T-cell (primary cell): ENCODE measurements at regions not wholly inside any gene's neighbourhood (a gene's known extent, or its start where the extent isn't known, plus 50 kb on each side); places are given as distances from the start of the nearest gene placed in this dataset.

Source experiments
- ATAC-seq, 4 experiments: fragments of 200-7000 bp in 3 of 4; fragments of 150-1000 bp in 1 of 4; cut with Tn5 transposase; replicated peaks in 1 of 4; 1 replicate in 3 of 4; 2 replicates in 1 of 4; pipeline ENCODE4 v1.10.0; 2021; ENCODE audit warnings: moderate library complexity in 3 of 4, mild to moderate bottlenecking in 2 of 4, moderate number of reproducible peaks in 1 of 4
- CTCF ChIA-PET, 2 donors: fragments of 300-600 bp; sonication (Branson Sonifier 250); formaldehyde crosslinking; loops; one replicate each; lab custom pipeline; 2022; ENCODE audit warnings: antibody characterized with exemption in 2 of 2; lab: Charles Lee
- POLR2A ChIA-PET, 2 donors: fragments of 300-600 bp; sonication (Branson Sonifier 250); formaldehyde crosslinking; loops; one replicate each; lab custom pipeline; 2022; ENCODE audit warnings: antibody characterized with exemption in 2 of 2; lab: Charles Lee
- DNase-seq, 35 experiments: peaks; one replicate each; pipeline versions ENCODE4 v3.0.0 to v3.0.0-alpha.2; 2013 to 2023
- H3K27ac ChIP-seq: one replicate; pipeline ENCODE4 v1.5.1; 2013; ENCODE audit warnings: low read length
- H3K27me3 ChIP-seq, 2 experiments: replicated peaks in 1 of 2; 1 replicate in 1 of 2; 2 replicates in 1 of 2; pipeline versions ENCODE4 v1.6.1 to v1.7.0; 2013; ENCODE audit warnings: low read length in 1 of 2, mixed read lengths in 1 of 2; ENCODE audit not compliant: control insufficient read depth in 2 of 2, insufficient read depth in 2 of 2; ENCODE audit errors: extremely low read depth in 1 of 2
- H3K36me3 ChIP-seq, 2 donors: 1 replicate in 1 of 2; 2 replicates in 1 of 2; pipeline versions ENCODE4 v1.6.1 to v1.7.0; 2013; ENCODE audit warnings: low read length in 1 of 2; ENCODE audit not compliant: control insufficient read depth in 2 of 2, insufficient read depth in 1 of 2; ENCODE audit errors: extremely low read depth in 1 of 2
- H3K4me1 ChIP-seq, 2 experiments: 1 replicate in 1 of 2; 2 replicates in 1 of 2; pipeline versions ENCODE4 v1.6.1 to v1.7.0; 2013; ENCODE audit warnings: low read length in 2 of 2, mixed read lengths in 1 of 2; ENCODE audit not compliant: insufficient read depth in 2 of 2, control insufficient read depth in 1 of 2; ENCODE audit errors: extremely low read depth in 1 of 2
- H3K4me3 ChIP-seq, 2 donors: 1 replicate in 1 of 2; 2 replicates in 1 of 2; pipeline versions ENCODE4 v1.5.1 to v1.7.0; 2013; ENCODE audit warnings: mild to moderate bottlenecking in 2 of 2, low read length in 1 of 2, moderate library complexity in 1 of 2; ENCODE audit not compliant: control insufficient read depth in 1 of 2; ENCODE audit errors: extremely low read depth in 1 of 2
- H3K9me3 ChIP-seq: 2 replicates; pipeline ENCODE4 v1.7.0; 2013
- H3K27ac Mint-ChIP-seq, 2 donors: one replicate each; pipeline ENCODE4 v1.8.0; 2020 to 2021; ENCODE audit warnings: mild to moderate bottlenecking in 2 of 2, mixed read lengths in 2 of 2
- H3K27me3 Mint-ChIP-seq, 2 donors: one replicate each; pipeline ENCODE4 v1.8.0; 2021 to 2022; ENCODE audit warnings: mixed read lengths in 2 of 2
- H3K36me3 Mint-ChIP-seq: one replicate; pipeline ENCODE4 v1.8.0; 2021; ENCODE audit warnings: mixed read lengths
- H3K4me1 Mint-ChIP-seq, 3 donors: one replicate each; pipeline ENCODE4 v1.8.0; 2020 to 2022; ENCODE audit warnings: mixed read lengths in 3 of 3, mild to moderate bottlenecking in 1 of 3
- H3K4me3 Mint-ChIP-seq, 3 donors: one replicate each; pipeline ENCODE4 v1.8.0; 2020 to 2022; ENCODE audit warnings: mild to moderate bottlenecking in 3 of 3, mixed read lengths in 3 of 3, moderate library complexity in 3 of 3
- H3K9me3 Mint-ChIP-seq, 3 donors: one replicate each; pipeline ENCODE4 v1.8.0; 2020 to 2022; ENCODE audit warnings: mixed read lengths in 3 of 3
- WGBS: methylation state at CpG from one replicate; pipeline ENCODE4 v1.1.5; 2013; ENCODE audit warnings: missing lambda C conversion rate; ENCODE audit not compliant: insufficient coverage; 5-methylcytosine and 5-hydroxymethylcytosine counted together

GRCh38 chr1:114286960-114287359 lies 133.3 kb upstream of the SYT6 start:
- Mint-ChIP-seq H3K27me3 (no peaks in the 10 kb centered on the region), H3K4me3 (no peak overlapping the region), H3K4me1 (peaks cover 0 to 4% (median 3%) of the 10 kb centered on the region in 3 donors), H3K36me3 (no peaks in the 10 kb centered on the region), H3K9me3 (no peaks in the 10 kb centered on the region), H3K27ac (no peak overlapping the region)
- Histone ChIP-seq H3K27ac (no peak overlapping the region), H3K4me3 (no peak overlapping the region), H3K27me3 (no peaks in the 10 kb centered on the region), H3K36me3 (no peaks in the 10 kb centered on the region), H3K9me3 (no peaks in the 10 kb centered on the region), H3K4me1 (no peaks in the 10 kb centered on the region)
- 80% methylated on average over 1 of the region's 3 CpGs for WGBS
- POLR2A ChIA-PET, result no interaction called here
- DNase-seq, result no peak
- CTCF ChIA-PET, result no interaction called here
- no peak for ATAC-seq

DNA sequence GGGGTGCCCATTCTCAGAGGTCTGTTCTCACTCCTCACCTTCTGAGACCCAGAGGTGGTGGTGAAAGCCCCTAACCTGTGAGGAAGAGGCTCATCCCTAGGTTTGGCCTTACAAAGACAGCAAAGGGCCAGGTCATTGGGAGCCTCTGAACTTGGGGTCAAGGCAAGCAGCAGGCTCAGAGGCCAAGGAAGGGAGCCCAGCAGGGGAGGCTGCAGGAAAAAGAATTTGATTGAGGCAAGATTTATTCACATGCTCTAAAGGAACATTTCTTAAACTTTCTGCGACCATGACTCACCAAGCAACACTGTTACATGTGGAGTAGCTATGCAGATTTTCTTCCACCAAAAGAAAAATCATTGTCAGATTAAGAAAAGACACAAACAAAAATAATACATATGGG lies 132.5 kb upstream of the SYT6 start:
- no peak overlapping the region for H3K4me3 Mint-ChIP-seq
- POLR2A ChIA-PET, result no interaction called here
- Histone ChIP-seq H3K9me3 (no peaks in the 10 kb centered on the region), H3K36me3 (no peaks in the 10 kb centered on the region), H3K4me3 (no peak overlapping the region), H3K27ac (no peak overlapping the region), H3K27me3 (no peaks in the 10 kb centered on the region), H3K4me1 (no peaks in the 10 kb centered on the region)
- ATAC-seq (no peak), DNase-seq (no peak)
- H3K4me1 Mint-ChIP-seq, result peaks cover 0 to 4% (median 3%) of the 10 kb centered on the region in 3 donors
- no CpG with 5 or more reads among the region's 1 CpG for WGBS
- H3K27ac Mint-ChIP-seq, result no peak overlapping the region
- H3K9me3 Mint-ChIP-seq, result no peaks in the 10 kb centered on the region
- no peaks in the 10 kb centered on the region for H3K36me3 Mint-ChIP-seq
- CTCF ChIA-PET, result no interaction called here
- no peaks in the 10 kb centered on the region for H3K27me3 Mint-ChIP-seq

DNA sequence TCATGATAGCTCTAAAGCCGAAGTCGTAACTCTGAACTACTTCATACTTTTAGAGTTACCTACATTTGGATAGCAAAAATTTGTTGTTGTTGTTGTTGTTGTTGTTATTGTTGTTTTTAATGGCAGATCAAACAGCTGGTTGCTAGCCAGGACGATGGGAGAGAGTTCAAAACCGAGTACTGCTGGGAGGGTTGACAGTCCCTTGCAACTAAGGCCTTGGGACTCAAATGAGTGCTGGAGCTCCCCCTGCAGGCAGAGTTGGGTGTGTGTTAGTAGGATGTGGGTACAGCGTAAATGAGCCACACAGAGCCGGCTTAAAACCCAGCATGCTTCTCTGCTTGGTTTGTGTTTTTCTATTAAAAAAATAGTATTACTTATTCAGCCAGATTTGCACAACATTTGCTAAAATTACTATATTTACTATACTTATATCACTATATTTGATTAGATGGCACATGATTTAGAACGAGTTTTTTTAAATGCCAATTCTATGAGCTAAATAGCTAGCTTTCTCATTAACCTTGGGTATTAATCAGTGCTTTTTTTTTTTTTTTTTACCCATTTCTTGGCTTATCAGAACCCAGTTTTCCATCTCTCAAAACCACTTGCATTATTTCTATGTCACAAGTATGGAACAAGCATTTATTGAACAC lies 129.2 kb upstream of the SYT6 start:
- no peak overlapping the region for H3K4me3 ChIP-seq
- H3K27me3 ChIP-seq, result no peaks in the 10 kb centered on the region
- peak; percentile 62 to 92 (median 80) for DNase-seq
- ATAC-seq, result peak; percentile 92 to 99 (median 98)
- ChIA-PET CTCF (interaction anchor here (0.6 to 1.7 kb wide), 29 partner anchors 8 to 1142 kb away, joined by 3 to 12 read pairs (median 4); partner anchors contain the start of gene OLFML3 (in 1 of the 2)), POLR2A (interaction anchor here (0.5 to 0.7 kb wide), 5 partner anchors 99 to 547 kb away, joined by 3 to 5 read pairs (median 4); no protein-coding TSS in a partner anchor)
- no peaks in the 10 kb centered on the region for H3K36me3 ChIP-seq
- H3K4me3 Mint-ChIP-seq, result no peak overlapping the region
- H3K27ac Mint-ChIP-seq, result no peak overlapping the region
- WGBS, result 0% methylated on average over 2 of the region's 7 CpGs
- no peak overlapping the region for H3K27ac ChIP-seq
- H3K27me3 Mint-ChIP-seq, result no peaks in the 10 kb centered on the region
- no peaks in the 10 kb centered on the region for H3K9me3 ChIP-seq
- no peaks in the 10 kb centered on the region for H3K36me3 Mint-ChIP-seq
- H3K4me1 Mint-ChIP-seq, result peaks cover 0 to 4% (median 3%) of the 10 kb centered on the region in 3 donors
- H3K4me1 ChIP-seq, result no peaks in the 10 kb centered on the region
- H3K9me3 Mint-ChIP-seq, result no peaks in the 10 kb centered on the region

DNA sequence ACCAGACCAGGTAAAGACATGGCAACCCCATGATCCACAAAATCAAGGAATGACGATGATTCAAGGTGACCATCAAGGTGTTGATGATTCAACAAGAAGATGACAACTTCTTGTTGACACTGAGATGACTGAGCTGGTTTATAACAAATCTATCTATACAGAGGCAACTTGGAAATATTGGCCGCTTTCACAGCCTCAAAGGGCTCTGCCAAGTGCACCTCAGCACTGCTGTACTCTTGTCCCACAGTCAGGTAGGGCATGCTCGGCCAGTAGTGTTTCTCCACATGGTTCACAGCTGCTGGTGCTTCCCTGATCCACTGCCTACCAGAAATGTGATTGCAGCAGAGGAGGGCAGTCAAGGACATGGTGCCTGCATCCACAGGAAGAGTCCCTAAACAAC lies 125.2 kb upstream of the SYT6 start:
- Histone ChIP-seq H3K27me3 (no peaks in the 10 kb centered on the region), H3K36me3 (no peaks in the 10 kb centered on the region), H3K27ac (no peak overlapping the region), H3K4me3 (no peak overlapping the region), H3K4me1 (no peaks in the 10 kb centered on the region), H3K9me3 (no peaks in the 10 kb centered on the region)
- Mint-ChIP-seq H3K36me3 (no peaks in the 10 kb centered on the region), H3K4me1 (peaks cover 0 to 4% (median 2%) of the 10 kb centered on the region in 3 donors), H3K27ac (no peak overlapping the region), H3K4me3 (no peak overlapping the region), H3K9me3 (no peaks in the 10 kb centered on the region), H3K27me3 (peaks cover 3 to 8% of the 10 kb centered on the region in 2 donors)
- CTCF ChIA-PET, result interaction anchor here in 1 of 2 donors (0.6 kb wide), 1 partner anchor 1930 kb away, joined by 6 read pairs; no protein-coding TSS in a partner anchor
- DNase-seq (no peak), ATAC-seq (no peak)
- POLR2A ChIA-PET, result no interaction called here
- WGBS, result 75% methylated on average over 2 of the region's 3 CpGs

DNA sequence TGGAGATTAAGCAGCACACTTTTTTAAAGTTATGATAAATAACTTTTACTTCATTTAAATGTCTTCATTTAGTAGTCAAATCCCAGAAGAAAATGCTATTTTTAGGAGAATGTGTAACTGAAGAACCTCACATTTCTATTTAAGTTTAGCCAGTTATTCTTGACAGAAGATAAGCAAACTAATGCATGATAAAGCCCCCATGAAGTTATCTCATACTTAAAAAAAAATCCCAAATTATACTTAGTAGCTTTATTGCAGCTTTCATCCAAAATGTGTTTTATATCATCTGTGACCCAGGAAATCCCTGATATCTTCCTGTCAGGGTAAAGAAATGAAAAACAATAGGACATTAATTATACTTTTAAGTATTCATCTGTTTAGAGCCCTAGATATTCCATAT lies 124.8 kb upstream of the SYT6 start:
- H3K27me3 Mint-ChIP-seq, result peaks cover 3 to 8% of the 10 kb centered on the region in 2 donors
- no peak overlapping the region for H3K27ac Mint-ChIP-seq
- H3K36me3 ChIP-seq, result no peaks in the 10 kb centered on the region
- no peaks in the 10 kb centered on the region for H3K27me3 ChIP-seq
- DNase-seq (no peak), ATAC-seq (no peak)
- POLR2A ChIA-PET, result no interaction called here
- CTCF ChIA-PET, result no interaction called here
- H3K9me3 ChIP-seq, result no peaks in the 10 kb centered on the region
- H3K4me1 ChIP-seq, result no peaks in the 10 kb centered on the region
- no peak overlapping the region for H3K27ac ChIP-seq
- no peak overlapping the region for H3K4me3 ChIP-seq
- peaks cover 0 to 4% (median 2%) of the 10 kb centered on the region in 3 donors for H3K4me1 Mint-ChIP-seq
- no peaks in the 10 kb centered on the region for H3K9me3 Mint-ChIP-seq
- H3K36me3 Mint-ChIP-seq, result no peaks in the 10 kb centered on the region
- H3K4me3 Mint-ChIP-seq, result no peak overlapping the region

DNA sequence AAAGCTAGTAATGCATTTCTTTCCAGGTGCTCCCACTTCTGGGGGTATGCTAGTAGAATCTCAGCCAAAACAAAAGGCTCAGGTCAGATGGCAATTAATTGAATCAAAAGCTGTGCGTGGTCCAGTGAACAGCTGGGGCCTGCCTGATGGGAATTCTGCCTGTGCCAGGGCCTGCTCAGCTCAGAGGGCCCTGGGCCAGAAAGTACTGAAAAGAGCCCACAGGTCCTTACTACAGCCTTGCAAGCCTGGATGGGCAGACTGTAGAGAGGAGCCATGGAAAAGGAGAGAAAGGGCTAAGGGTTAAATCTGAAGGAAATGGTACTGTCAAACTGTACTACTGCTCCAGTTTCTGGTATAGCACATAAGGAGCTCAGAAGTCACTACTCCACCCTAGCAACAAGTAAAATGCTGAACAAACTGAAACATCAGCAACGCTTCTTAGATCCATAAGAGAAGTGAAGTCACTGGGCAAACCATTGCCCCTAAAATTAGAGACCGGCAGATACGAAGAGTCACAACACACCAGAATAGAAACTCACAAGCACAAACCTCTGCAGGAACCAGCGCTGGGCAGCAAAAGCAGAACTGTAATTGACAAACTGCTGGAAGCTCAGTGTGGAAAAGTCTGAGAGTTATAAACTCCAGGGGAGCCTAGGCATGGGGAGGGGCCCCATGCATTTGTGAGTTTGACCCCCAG lies 121.1 kb upstream of the SYT6 start:
- Histone ChIP-seq H3K27ac (no peak overlapping the region), H3K4me1 (no peaks in the 10 kb centered on the region), H3K9me3 (no peaks in the 10 kb centered on the region), H3K4me3 (no peak overlapping the region), H3K27me3 (peaks cover 0 to 2% of the 10 kb centered on the region in 2 experiments), H3K36me3 (no peaks in the 10 kb centered on the region)
- H3K9me3 Mint-ChIP-seq, result no peaks in the 10 kb centered on the region
- H3K36me3 Mint-ChIP-seq, result no peaks in the 10 kb centered on the region
- H3K27me3 Mint-ChIP-seq, result peaks cover 3 to 8% of the 10 kb centered on the region in 2 donors
- ATAC-seq, result no peak
- H3K4me1 Mint-ChIP-seq, result peaks cover 0 to under 1% (median 0%) of the 10 kb centered on the region in 3 donors
- POLR2A ChIA-PET, result no interaction called here
- H3K27ac Mint-ChIP-seq, result no peak overlapping the region
- WGBS, result 81% methylated on average over 2 of the region's 5 CpGs
- DNase-seq, result no peak
- CTCF ChIA-PET, result interaction anchor here in 1 of 2 donors (0.5 kb wide), 1 partner anchor 8 kb away, joined by 3 read pairs; no protein-coding TSS in a partner anchor
- H3K4me3 Mint-ChIP-seq, result no peak overlapping the region
